ENCODE measurements at regions not wholly inside any gene's neighbourhood (a gene's known extent, or its start where the extent isn't known, plus 50 kb on each side); places are given as distances from the start of the nearest gene placed in this dataset.

DNA sequence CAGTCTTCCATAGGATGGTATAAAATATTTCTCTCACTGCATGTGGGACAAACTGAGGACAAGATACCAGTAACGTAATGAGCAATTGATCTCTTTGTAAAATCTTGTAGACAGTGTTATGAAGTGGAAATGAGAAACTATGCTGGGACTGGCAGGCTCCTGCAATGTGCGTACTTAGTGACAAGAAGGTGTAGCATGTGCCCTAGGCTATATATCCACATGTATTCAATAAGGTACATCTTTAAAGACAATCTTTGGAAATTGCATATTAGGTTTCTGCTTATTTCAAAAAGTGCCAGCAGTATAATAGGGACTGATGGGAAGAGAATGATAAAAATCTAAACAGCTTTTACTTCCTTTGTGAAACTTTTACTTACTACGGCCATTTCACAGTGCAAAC lies 81.9 kb upstream of the GREM2 start:
- no peak overlapping the region for H3K27ac ChIP-seq
- H3K4me1 ChIP-seq = no peaks in the 10 kb centered on the region
- no peaks in the 10 kb centered on the region for H3K27me3 ChIP-seq
- no peak for DNase-seq (ENCODE audit: low spot score)
- no peaks in the 10 kb centered on the region for H3K9me3 ChIP-seq
- TF ChIP-seq, protein P1, sequence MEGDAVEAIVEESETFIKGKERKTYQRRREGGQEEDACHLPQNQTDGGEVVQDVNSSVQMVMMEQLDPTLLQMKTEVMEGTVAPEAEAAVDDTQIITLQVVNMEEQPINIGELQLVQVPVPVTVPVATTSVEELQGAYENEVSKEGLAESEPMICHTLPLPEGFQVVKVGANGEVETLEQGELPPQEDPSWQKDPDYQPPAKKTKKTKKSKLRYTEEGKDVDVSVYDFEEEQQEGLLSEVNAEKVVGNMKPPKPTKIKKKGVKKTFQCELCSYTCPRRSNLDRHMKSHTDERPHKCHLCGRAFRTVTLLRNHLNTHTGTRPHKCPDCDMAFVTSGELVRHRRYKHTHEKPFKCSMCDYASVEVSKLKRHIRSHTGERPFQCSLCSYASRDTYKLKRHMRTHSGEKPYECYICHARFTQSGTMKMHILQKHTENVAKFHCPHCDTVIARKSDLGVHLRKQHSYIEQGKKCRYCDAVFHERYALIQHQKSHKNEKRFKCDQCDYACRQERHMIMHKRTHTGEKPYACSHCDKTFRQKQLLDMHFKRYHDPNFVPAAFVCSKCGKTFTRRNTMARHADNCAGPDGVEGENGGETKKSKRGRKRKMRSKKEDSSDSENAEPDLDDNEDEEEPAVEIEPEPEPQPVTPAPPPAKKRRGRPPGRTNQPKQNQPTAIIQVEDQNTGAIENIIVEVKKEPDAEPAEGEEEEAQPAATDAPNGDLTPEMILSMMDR (IDR thresholded peaks at IDR 0.05) = no peak
- no peaks in the 10 kb centered on the region for H3K36me3 ChIP-seq
- H3K4me3 ChIP-seq = no peak overlapping the region

DNA sequence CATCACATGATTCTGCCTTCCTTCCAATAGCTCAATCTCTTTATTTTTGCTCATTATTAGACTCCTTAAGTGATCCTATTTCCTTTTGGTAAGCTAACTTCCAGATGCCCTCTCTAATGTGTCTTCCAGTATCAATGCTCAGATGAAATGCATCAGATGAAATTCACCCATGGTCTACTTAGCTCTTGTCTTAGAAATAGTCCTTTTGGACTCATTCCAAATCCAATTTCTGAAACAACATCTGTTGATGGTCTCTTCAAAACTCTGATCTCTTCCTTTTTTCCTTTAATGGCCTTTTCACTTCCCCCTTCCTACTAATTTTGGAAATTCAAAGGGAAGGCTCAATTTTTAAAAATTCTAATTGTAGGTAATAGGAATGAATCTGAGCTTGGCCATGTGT lies 81.1 kb upstream of the GREM2 start:
- H3K27ac ChIP-seq = no peak overlapping the region
- H3K4me1 ChIP-seq = no peaks in the 10 kb centered on the region
- no peaks in the 10 kb centered on the region for H3K9me3 ChIP-seq
- no peaks in the 10 kb centered on the region for H3K36me3 ChIP-seq
- no peaks in the 10 kb centered on the region for H3K27me3 ChIP-seq
- TF ChIP-seq, protein P1 (IDR thresholded peaks at IDR 0.05) = no peak
- DNase-seq (ENCODE audit: low spot score) = no peak
- no peak overlapping the region for H3K4me3 ChIP-seq

DNA sequence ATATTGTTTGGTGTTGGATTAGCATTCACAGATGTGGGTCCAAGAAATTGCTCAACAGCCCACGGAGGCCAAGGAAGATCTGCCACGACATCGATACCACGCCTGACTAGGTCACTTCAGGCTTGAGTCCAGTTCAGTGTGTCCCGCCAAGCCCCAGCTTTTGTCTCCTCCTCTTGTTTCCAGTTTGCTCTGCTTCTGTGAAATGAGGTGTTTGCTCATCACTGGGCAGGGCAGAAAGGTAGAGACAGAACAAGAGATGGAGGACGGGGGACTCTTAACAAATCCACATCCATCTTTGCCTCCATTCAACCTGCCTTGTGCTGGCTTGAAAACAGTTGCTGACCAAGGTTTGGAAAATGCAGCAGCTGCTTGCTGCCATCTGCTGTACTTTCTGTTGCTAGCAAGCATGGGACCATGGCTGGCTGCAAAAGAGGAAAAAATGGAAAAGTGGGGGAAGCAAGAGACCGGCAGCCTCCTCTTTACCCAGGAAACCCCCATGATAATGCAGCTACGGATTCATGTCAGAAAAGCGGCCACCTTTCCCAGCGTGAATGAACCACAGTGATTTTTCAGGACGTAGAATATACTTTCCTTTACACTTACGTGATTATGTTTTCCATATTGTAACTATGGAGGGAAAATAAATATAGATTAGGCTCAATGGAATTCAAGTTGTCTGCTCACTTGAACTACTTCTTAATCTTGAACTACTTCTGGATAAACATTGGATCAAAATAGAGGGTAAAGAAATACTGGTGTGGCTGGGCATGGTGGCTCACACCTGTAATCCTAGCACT lies 80.2 kb upstream of the GREM2 start:
- no peaks in the 10 kb centered on the region for H3K27me3 ChIP-seq
- no peak overlapping the region for H3K4me3 ChIP-seq
- DNase-seq (ENCODE audit: low spot score) = no peak
- no peaks in the 10 kb centered on the region for H3K9me3 ChIP-seq
- H3K4me1 ChIP-seq = no peaks in the 10 kb centered on the region
- TF ChIP-seq, protein P1 (IDR thresholded peaks at IDR 0.05) = peak in 1 of 2 donors; percentile 46
- H3K27ac ChIP-seq = no peak overlapping the region
- H3K36me3 ChIP-seq = no peaks in the 10 kb centered on the region

DNA sequence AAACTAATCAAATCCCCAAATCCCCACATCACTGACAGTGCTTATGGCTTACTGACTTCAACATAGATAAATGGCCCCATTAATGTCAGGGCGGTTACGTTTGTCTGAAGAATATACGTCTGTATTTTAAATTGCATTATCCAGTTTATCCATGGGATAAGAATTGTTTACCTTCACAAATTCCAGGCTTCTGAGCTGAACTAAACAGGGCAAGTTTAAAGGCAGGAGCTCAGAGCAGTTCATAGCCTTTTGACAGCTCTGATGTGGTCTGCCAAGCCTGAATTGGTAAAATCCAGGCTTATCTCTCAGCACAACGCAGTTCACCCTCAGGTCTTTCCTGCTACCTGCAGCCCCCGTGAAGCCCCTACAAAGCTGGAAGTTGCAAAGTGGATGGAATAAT lies 79.5 kb upstream of the GREM2 start:
- Histone ChIP-seq H3K9me3 (no peaks in the 10 kb centered on the region), H3K4me3 (no peak overlapping the region), H3K36me3 (no peaks in the 10 kb centered on the region), H3K27me3 (no peaks in the 10 kb centered on the region), H3K4me1 (no peaks in the 10 kb centered on the region), H3K27ac (no peak overlapping the region)
- TF ChIP-seq, protein P1 (IDR thresholded peaks at IDR 0.05) = no peak
- no peak for DNase-seq (ENCODE audit: low spot score)

DNA sequence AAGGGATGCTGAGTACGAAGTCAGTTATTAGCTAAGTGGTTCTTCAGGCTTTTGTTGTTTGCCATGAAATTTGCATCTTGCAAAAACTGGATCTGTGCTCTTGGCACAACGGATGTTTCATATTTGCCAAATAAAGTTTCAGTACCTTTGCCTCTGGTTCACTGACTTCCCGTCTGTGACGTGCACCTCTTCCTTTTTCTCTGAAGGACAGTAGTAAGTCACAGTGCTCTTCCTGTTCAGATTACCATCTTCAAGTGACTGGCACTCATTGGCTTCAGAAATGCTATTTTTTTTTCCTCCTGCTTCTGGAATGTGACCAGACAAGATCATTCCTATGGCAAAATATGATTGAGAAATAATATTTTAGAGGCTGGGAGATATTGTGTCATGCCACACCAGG lies 75.9 kb upstream of the GREM2 start:
- no peak for DNase-seq (ENCODE audit: low spot score)
- H3K9me3 ChIP-seq = no peaks in the 10 kb centered on the region
- TF ChIP-seq, protein P1 (IDR thresholded peaks at IDR 0.05) = no peak
- no peaks in the 10 kb centered on the region for H3K27me3 ChIP-seq
- no peaks in the 10 kb centered on the region for H3K4me1 ChIP-seq
- H3K4me3 ChIP-seq = no peak overlapping the region
- H3K36me3 ChIP-seq = no peaks in the 10 kb centered on the region
- H3K27ac ChIP-seq = no peak overlapping the region

DNA sequence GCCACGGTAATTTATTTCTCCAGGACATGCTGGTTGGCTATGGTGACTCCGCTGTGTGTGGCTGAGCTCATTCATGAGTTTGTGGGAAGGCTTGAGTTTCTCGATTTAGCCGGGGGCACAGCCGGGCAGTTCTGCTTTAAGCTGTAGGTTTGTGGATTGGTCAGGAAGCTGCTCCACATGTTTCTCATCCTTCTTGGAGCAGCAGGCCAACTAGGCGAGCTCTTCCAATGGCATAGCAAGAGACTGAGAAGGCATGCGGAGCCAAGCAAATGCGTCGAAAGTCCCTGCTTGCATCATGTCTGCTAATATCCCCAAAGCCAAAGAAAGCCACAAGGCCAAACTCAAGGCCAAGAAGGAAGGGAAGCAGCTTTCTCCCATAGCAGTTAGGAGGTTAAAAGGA lies 71.6 kb upstream of the GREM2 start:
- TF ChIP-seq, protein P1 (IDR thresholded peaks at IDR 0.05) = no peak
- Histone ChIP-seq H3K9me3 (no peaks in the 10 kb centered on the region), H3K4me3 (no peak overlapping the region), H3K27ac (no peak overlapping the region), H3K27me3 (no peaks in the 10 kb centered on the region), H3K36me3 (no peaks in the 10 kb centered on the region), H3K4me1 (no peaks in the 10 kb centered on the region)
- DNase-seq (ENCODE audit: low spot score) = no peak

Data from right atrium auricular region (tissue), 2 donors.